ENCODE measurements at regions not wholly inside any gene's neighbourhood (a gene's known extent, or its start where the extent isn't known, plus 50 kb on each side); places are given as distances from the start of the nearest gene placed in this dataset.

- no peak for TF ChIP-seq REST (IDR thresholded peaks at IDR 0.05; ENCODE audit: low read depth)
- TF ChIP-seq EGR1 (IDR thresholded peaks at IDR 0.05): no peak
- no peak for TF ChIP-seq RAD21 (IDR thresholded peaks at IDR 0.05; ENCODE audit: low read depth)
- TF ChIP-seq TAF1 (IDR thresholded peaks at IDR 0.05; ENCODE audit: low read depth): no peak
- TF ChIP-seq EP300 (IDR thresholded peaks at IDR 0.05; ENCODE audit: borderline replicate concordance): no peak
- TF ChIP-seq NFIC (IDR thresholded peaks at IDR 0.05): no peak
- no peak for TF ChIP-seq CEBPB (IDR thresholded peaks at IDR 0.05)
- TF ChIP-seq MAX (IDR thresholded peaks at IDR 0.05): no peak
- TF ChIP-seq YY1 (IDR thresholded peaks at IDR 0.05; ENCODE audit: low read depth): no peak
- no peak for TF ChIP-seq CREB1 (IDR thresholded peaks at IDR 0.05; ENCODE audit: low read depth)
- no peak for TF ChIP-seq FOXM1 (IDR thresholded peaks at IDR 0.05; ENCODE audit: borderline replicate concordance, low read depth)
- TF ChIP-seq TCF12 (IDR thresholded peaks at IDR 0.05; ENCODE audit: low read depth): no peak
- TF ChIP-seq ZBTB7A (IDR thresholded peaks at IDR 0.05; ENCODE audit: low read depth): no peak
These were observed 374.8 kb downstream of the PDGFC start for GRCh38 chr4:156596706-156597329.

Measured in Ishikawa (cell line).